AG09319 (cell line): ENCODE measurements at regions not wholly inside any gene's neighbourhood (a gene's known extent, or its start where the extent isn't known, plus 50 kb on each side); places are given as distances from the start of the nearest gene placed in this dataset.

Experiments used
- DNase-seq: peaks from one replicate; pipeline ENCODE4 v3.0.0-alpha.2; 2010; ENCODE audit warnings: low read depth; ENCODE audit errors: extremely low read depth
- TF ChIP-seq, protein P1 (sequence below): IDR thresholded peaks from 2 replicates; pipeline ENCODE4 v1.5.1; 2011; ENCODE audit warnings: low read depth, mild to moderate bottlenecking, inconsistent platforms, low read length, moderate library complexity

DNA sequence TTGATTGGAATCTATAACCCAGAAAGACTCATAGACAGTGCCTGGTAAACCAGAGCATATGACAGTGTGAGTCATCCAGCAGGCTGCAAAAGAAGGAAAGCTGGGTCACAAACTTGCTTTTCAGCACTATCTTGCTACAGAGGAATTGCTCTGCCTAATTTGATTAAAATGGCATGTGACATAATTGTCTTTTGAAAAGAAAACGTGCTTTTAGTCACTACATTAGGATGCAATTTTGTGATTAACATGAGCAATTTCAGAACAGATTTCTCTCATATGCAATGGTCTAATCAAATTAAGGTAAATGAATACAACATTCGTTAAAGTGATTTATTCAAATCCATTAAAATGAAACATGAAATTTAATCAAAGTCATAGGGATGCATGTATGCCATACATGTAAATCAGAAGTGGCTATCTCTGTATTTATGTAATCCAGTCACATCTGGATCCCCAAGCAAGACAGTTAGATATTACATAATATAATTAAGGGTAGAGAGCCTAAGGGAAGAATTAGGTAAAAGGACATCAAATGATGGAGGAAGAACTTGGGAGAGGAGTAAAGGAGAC lies 400.0 kb upstream of the HTR1E start:
- no peak for DNase-seq
- TF ChIP-seq, protein P1, sequence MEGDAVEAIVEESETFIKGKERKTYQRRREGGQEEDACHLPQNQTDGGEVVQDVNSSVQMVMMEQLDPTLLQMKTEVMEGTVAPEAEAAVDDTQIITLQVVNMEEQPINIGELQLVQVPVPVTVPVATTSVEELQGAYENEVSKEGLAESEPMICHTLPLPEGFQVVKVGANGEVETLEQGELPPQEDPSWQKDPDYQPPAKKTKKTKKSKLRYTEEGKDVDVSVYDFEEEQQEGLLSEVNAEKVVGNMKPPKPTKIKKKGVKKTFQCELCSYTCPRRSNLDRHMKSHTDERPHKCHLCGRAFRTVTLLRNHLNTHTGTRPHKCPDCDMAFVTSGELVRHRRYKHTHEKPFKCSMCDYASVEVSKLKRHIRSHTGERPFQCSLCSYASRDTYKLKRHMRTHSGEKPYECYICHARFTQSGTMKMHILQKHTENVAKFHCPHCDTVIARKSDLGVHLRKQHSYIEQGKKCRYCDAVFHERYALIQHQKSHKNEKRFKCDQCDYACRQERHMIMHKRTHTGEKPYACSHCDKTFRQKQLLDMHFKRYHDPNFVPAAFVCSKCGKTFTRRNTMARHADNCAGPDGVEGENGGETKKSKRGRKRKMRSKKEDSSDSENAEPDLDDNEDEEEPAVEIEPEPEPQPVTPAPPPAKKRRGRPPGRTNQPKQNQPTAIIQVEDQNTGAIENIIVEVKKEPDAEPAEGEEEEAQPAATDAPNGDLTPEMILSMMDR: no peak

DNA sequence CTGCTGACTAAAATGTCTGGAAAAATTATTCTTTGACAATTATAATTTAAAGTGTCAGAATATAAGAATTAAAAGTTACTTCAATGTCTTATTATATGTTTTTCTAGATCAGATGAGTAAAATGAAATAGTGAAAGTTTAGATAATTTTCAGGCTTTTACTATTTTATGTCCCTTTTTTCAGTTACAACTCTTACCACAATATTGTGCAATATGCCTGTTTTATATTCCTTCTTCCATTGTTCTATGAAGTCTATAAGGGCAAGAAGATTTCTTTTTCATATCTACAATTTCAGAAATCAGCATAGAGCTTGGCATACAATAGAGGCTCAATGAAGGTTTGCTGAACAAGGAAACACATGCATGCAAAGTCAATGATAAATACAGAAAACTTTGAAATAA lies 401.2 kb upstream of the HTR1E start:
- no peak for DNase-seq
- TF ChIP-seq, protein P1: no peak

DNA sequence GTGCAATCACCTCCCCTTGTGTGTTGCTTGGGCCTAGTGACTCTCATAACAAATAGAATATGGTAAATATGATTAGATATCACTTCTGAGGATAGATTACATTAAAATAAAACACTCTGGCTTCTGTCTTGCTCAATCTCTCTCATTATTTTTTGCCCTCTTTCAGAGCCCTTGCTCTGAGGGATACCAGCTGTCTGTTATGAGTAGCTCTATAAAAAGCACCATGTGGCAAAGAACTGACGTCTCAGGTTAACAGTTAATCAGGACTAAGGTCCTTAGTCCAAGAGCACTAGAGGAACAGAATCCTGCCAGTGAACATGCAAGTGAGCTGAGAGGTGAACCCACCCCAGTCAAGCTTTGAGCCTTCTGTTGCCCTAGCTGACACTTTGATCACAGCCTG lies 402.2 kb upstream of the HTR1E start:
- DNase-seq: no peak
- TF ChIP-seq, protein P1: no peak

DNA sequence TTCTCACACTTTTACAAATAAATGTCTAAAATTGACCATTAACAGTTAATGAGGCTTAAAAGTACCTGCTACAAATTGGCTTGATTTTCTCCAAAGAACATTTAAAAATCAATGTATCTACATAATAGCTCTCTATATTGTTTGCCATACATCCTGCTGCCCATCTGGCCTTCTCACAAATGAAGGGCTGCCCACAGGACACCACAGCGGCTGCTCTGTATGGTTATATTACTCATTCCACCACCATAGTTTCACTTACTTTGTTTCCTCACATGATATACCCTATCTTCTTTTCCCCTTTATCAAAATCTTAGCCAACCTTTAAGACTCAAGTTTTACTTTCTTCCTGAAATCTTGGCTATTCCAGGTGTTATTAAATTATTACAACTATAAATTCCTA lies 407.7 kb upstream of the HTR1E start:
- TF ChIP-seq, protein P1: no peak
- no peak for DNase-seq

DNA sequence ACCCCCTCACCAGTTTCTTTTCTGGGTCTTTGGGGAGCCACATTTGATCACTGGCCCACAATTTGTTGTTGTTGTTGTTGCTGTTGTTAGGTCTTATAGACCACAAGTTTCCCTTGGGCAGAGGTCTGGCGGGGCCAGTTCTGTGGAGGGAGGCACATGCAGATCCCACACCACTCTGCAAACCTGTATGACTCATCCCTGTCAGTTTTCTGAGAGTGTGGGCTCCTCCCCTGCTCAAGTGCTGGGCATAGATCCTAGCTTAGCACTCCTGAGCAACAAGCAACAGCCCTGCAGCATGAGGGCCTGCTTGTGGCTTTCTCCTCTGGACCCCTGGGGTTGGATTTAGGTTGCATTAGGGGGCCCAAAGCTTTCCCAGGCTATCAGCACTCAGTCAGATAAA lies 411.1 kb upstream of the HTR1E start:
- DNase-seq: no peak
- TF ChIP-seq, protein P1: no peak

DNA sequence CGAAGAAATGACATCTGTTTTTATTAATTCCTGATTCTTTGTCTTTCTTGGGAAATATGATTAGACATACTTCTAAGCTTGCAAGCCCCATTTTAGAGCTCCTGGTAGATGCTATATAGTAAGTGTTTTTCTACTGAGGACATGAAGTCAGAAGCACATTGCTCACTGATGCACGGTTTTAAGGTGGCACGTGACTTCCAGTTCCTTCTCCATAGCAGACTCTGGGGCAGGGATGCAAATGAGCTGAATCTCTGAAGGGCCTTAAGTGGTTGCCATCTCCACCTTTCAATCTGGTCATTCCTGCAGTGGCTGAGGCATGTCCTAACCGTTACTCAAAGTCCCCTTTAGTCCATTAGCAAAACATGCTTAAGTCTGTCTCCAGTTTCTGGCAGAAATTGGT lies 421.2 kb upstream of the HTR1E start:
- no peak for DNase-seq
- TF ChIP-seq, protein P1: no peak

DNA sequence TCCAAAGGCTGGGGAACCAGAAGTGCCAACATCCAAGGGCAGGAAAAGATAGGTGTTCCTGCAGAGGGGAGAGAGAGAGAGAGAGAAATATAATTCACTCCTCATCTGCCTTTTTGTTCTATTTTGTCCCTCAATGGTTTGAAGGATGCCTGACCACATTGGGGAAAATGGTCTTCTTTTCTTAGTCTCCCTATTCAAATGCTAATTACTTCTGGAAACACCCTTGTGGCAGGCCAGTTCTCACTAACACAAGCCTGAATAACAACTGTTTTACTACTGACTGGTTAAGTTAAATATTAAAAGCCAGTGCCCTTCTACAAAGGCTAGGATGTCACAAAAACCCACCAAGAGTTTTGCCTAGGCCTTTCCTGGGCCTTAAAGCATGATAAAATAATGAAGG lies 425.4 kb upstream of the HTR1E start:
- TF ChIP-seq, protein P1: no peak
- DNase-seq: no peak
